GM12878 (cell line): ENCODE measurements at regions not wholly inside any gene's neighbourhood (a gene's known extent, or its start where the extent isn't known, plus 50 kb on each side); places are given as distances from the start of the nearest gene placed in this dataset.

Experiments
- ATAC-seq: fragments of 200-7000 bp; cut with Tn5 transposase; 3 replicates; pipeline ENCODE4 v1.9.1; 2020; ENCODE audit warnings: mild to moderate bottlenecking, moderate library complexity
- BruUV-seq: library from RNA; stranded (reverse); fragments of 400-500 nt; replicated peaks from 2 replicates; lab custom pipeline; 2021; lab: Mats Ljungman, UMichigan
- CTCF ChIA-PET: fragments of 300-600 bp; sonication (Branson Sonifier 250); formaldehyde crosslinking; extraction: SDS; loops from one replicate; lab custom pipeline; 2021; ENCODE audit warnings: inconsistent platforms; lab: Yijun Ruan, JAX
- POLR2A ChIA-PET: fragments of 350-600 bp; formaldehyde crosslinking; extraction: SDS; loops from one replicate; lab custom pipeline; 2021; ENCODE audit warnings: inconsistent platforms; lab: Charles Lee
- RAD21 ChIA-PET: fragments of 300-600 bp; sonication (Branson Sonifier 250); formaldehyde crosslinking; loops from one replicate; lab custom pipeline; 2023; ENCODE audit warnings: antibody characterized with exemption; ENCODE audit not compliant: unreplicated experiment; lab: Charles Lee
- SMC1A ChIA-PET: fragments of 300-600 bp; sonication (Branson Sonifier 250); formaldehyde crosslinking; loops from one replicate; lab custom pipeline; 2023; ENCODE audit not compliant: unreplicated experiment, uncharacterized antibody; lab: Charles Lee
- DNase-seq: peaks from one replicate; pipeline ENCODE4 v3.0.0-alpha.2; 2011; ENCODE audit warnings: low read depth, low spot score
- FAIRE-seq: peaks from 3 replicates; lab custom pipeline; 2011; peaks lifted over from hg19 to GRCh38; lab: Jason Lieb, UNC
- H2AFZ ChIP-seq: 2 replicates; pipeline ENCODE4 v1.6.0; 2011; ENCODE audit warnings: low read depth, low read length, control low read depth; ENCODE audit not compliant: control insufficient read depth
- H3K27ac ChIP-seq: 2 replicates; pipeline ENCODE4 v1.5.1; 2011; ENCODE audit warnings: control low read depth; ENCODE audit not compliant: control insufficient read depth, insufficient read depth
- H3K27me3 ChIP-seq, 2 experiments: replicated peaks in 1 of 2; 2 replicates each; pipeline versions ENCODE4 v1.6.0 to v1.6.1; 2011; ENCODE audit warnings: low read length in 1 of 2; ENCODE audit not compliant: control insufficient read depth in 2 of 2, insufficient read depth in 2 of 2
- H3K36me3 ChIP-seq, 2 experiments: 2 replicates each; pipeline ENCODE4 v1.5.1; 2011; ENCODE audit warnings: low read length in 1 of 2; ENCODE audit not compliant: control insufficient read depth in 2 of 2, insufficient read depth in 2 of 2
- H3K4me1 ChIP-seq: 2 replicates; pipeline ENCODE4 v1.6.1; 2011; ENCODE audit warnings: mild to moderate bottlenecking, low read length, moderate library complexity, mixed read lengths; ENCODE audit not compliant: control insufficient read depth, insufficient read depth
- H3K4me2 ChIP-seq: 2 replicates; pipeline ENCODE4 v1.6.0; 2011; ENCODE audit warnings: control low read depth; ENCODE audit not compliant: control insufficient read depth, insufficient read depth
- H3K4me3 ChIP-seq: fragments of 200-600 bp; sonication (generic); 2 replicates; pipeline ENCODE4 v1.5.1; 2016
- H3K79me2 ChIP-seq: 2 replicates; pipeline ENCODE4 v1.6.0; 2011; ENCODE audit warnings: low read length; ENCODE audit not compliant: control insufficient read depth, insufficient read depth
- H3K9ac ChIP-seq: 2 replicates; pipeline ENCODE4 v1.8.0; 2011; ENCODE audit warnings: low read length, control low read depth, mixed read lengths; ENCODE audit not compliant: control insufficient read depth, insufficient read depth
- H3K9me3 ChIP-seq: replicated peaks from 3 replicates; pipeline ENCODE4 v1.5.1; 2011; ENCODE audit warnings: mild to moderate bottlenecking, low read length; ENCODE audit not compliant: control insufficient read depth, insufficient read depth
- H4K20me1 ChIP-seq: 2 replicates; pipeline ENCODE4 v1.6.0; 2011; ENCODE audit not compliant: control insufficient read depth, insufficient read depth
- EED ChIP-seq: sonication (generic); IDR thresholded peaks from 2 replicates; pipeline ENCODE4 v1.6.1; 2016; ENCODE audit warnings: antibody characterized with exemption, low read depth
- ESRRA ChIP-seq: IDR thresholded peaks from 2 replicates; pipeline ENCODE4 v1.6.1; 2012; ENCODE audit warnings: mild to moderate bottlenecking, low read length, improper control_type of control experiment
- GATAD2B ChIP-seq: fragments of 450-650 bp; conservative IDR thresholded peaks from 2 replicates; pipeline ENCODE4 v1.6.1; 2017; ENCODE audit warnings: low read depth, mild to moderate bottlenecking, moderate library complexity
- HDAC6 ChIP-seq: fragments of 200-600 bp; sonication (generic); IDR thresholded peaks from one replicate; pipeline ENCODE4 v1.8.0; 2017; ENCODE audit warnings: antibody characterized with exemption; ENCODE audit not compliant: unreplicated experiment
- MTA3 ChIP-seq: IDR thresholded peaks from 2 replicates; pipeline ENCODE4 v1.6.1; 2012; ENCODE audit warnings: low read length, inconsistent platforms, borderline replicate concordance
- NR2C2 ChIP-seq: IDR thresholded peaks from 2 replicates; pipeline ENCODE4 v1.6.1; 2011; ENCODE audit warnings: borderline replicate concordance, low read depth; ENCODE audit not compliant: control insufficient read depth, insufficient read length
- RAD21 ChIP-seq: IDR thresholded peaks from 2 replicates; pipeline ENCODE4 v1.6.1; 2011; ENCODE audit warnings: mild to moderate bottlenecking, low read depth, low read length, moderate library complexity; ENCODE audit not compliant: insufficient read depth
- RUNX3 ChIP-seq: IDR thresholded peaks from 2 replicates; pipeline ENCODE4 v1.6.1; 2012; ENCODE audit warnings: low read length, inconsistent platforms
- STAT3 ChIP-seq: IDR thresholded peaks from 2 replicates; pipeline ENCODE4 v1.6.1; 2011; ENCODE audit warnings: low read depth, low read length, improper control_type of control experiment
- TAF1 ChIP-seq: IDR thresholded peaks from 2 replicates; pipeline ENCODE4 v1.6.1; 2011; ENCODE audit warnings: mild to moderate bottlenecking, low read depth, low read length, borderline replicate concordance
- WGBS: methylation state at CpG from one replicate; pipeline ENCODE4 v1.1.6; 2016; ENCODE audit warnings: low lambda C conversion rate; ENCODE audit not compliant: insufficient replicate concordance, insufficient coverage; ENCODE audit errors: missing lambda C conversion rate; 5-methylcytosine and 5-hydroxymethylcytosine counted together
- in situ Hi-C: fragments of 300-500 bp; cut with MboI; formaldehyde crosslinking; loops from 9 replicates; pipeline ENCODE4 v1.14.3; 2018; ENCODE audit warnings: mixed read lengths
- intact Hi-C: fragments of 100-400 bp; cut with micrococcal nuclease; formaldehyde crosslinking; loops from one replicate; pipeline ENCODE4 v1.14.2; 2022; ENCODE audit not compliant: unreplicated experiment
- TF ChIP-seq, protein P1 (sequence below): IDR thresholded peaks from 2 replicates; pipeline ENCODE4 v1.6.1; 2011; ENCODE audit warnings: mild to moderate bottlenecking, low read depth, low read length, moderate library complexity; ENCODE audit not compliant: insufficient replicate concordance
- TF ChIP-seq, protein P2 (sequence below): IDR thresholded peaks from 2 replicates; pipeline ENCODE4 v1.6.1; 2012; ENCODE audit warnings: low read depth, low read length, improper control_type of control experiment

DNA sequence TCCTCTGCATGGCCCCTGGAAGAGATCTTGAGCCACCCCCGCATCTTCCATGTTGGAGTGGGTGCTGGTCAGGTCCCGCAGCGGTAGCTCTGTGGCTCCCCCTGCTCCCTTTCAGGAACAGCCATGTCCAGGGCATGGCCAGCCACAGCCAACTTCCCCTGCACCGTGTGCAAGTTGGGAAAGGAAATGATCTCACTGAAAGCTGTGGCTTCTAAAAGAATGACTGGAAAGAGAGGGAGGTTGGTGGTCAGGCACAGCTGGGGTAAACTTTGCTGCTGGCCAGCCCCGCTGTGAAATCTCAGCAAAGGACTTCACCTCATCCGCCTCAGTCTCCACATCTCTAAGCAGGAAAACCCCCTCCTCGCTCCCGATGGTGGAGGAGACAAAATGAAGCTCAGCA is 153.6 kb upstream of the CST7 start:
- H3K9me3 ChIP-seq = no peaks in the 10 kb centered on the region
- WGBS = 37% methylated on average over 8 of the region's 8 CpGs
- no peaks in the 10 kb centered on the region for H3K4me1 ChIP-seq
- no peak for DNase-seq
- no peak overlapping the region for H3K27ac ChIP-seq
- no peak for FAIRE-seq
- RAD21 ChIA-PET = no interaction called here
- BruUV-seq = no TSS peak
- H3K27me3 ChIP-seq = no peaks in the 10 kb centered on the region; a peak in 2 of 4 replicates
- SMC1A ChIA-PET = no interaction called here
- H3K4me2 ChIP-seq = no peak overlapping the region
- TF ChIP-seq ESRRA = no peak
- TF ChIP-seq GATAD2B = no peak
- no peak for TF ChIP-seq TAF1
- no peak for TF ChIP-seq HDAC6
- no peak for TF ChIP-seq RAD21
- no peak for TF ChIP-seq NR2C2
- TF ChIP-seq, protein P1, sequence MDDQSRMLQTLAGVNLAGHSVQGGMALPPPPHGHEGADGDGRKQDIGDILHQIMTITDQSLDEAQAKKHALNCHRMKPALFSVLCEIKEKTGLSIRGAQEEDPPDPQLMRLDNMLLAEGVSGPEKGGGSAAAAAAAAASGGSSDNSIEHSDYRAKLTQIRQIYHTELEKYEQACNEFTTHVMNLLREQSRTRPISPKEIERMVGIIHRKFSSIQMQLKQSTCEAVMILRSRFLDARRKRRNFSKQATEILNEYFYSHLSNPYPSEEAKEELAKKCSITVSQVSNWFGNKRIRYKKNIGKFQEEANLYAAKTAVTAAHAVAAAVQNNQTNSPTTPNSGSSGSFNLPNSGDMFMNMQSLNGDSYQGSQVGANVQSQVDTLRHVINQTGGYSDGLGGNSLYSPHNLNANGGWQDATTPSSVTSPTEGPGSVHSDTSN = no peak
- TF ChIP-seq STAT3 = no peak
- TF ChIP-seq EED = 0 out of 2 replicates have a peak, but pooled peaks have one; percentile 35
- TF ChIP-seq MTA3 = no peak
- TF ChIP-seq, protein P2, sequence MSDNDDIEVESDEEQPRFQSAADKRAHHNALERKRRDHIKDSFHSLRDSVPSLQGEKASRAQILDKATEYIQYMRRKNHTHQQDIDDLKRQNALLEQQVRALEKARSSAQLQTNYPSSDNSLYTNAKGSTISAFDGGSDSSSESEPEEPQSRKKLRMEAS = no peak
- peak; percentile 47; the same call in 1 of the 2 replicates for TF ChIP-seq RUNX3
- H3K79me2 ChIP-seq = no peaks in the 10 kb centered on the region
- intact Hi-C loops = no loop called here
- H2AFZ ChIP-seq = no peak overlapping the region
- H4K20me1 ChIP-seq = no peaks in the 10 kb centered on the region
- POLR2A ChIA-PET = no interaction called here
- no peak overlapping the region for H3K4me3 ChIP-seq
- CTCF ChIA-PET = no interaction called here
- no peaks in the 10 kb centered on the region for H3K36me3 ChIP-seq
- no peak overlapping the region for H3K9ac ChIP-seq
- in situ Hi-C loops = no loop called here
- no peak for ATAC-seq
